ENCODE measurements at regions not wholly inside any gene's neighbourhood (a gene's known extent, or its start where the extent isn't known, plus 50 kb on each side); places are given as distances from the start of the nearest gene placed in this dataset.

GRCh38 chr21:38743772-38744529, 61.8 kb upstream of the ETS2 start:
- DNase-seq = no peak

GRCh38 chr21:38744861-38745260, 60.9 kb upstream of the ETS2 start:
- DNase-seq = no peak

GRCh38 chr21:38747810-38748209, 57.9 kb upstream of the ETS2 start:
- no peak for DNase-seq

GRCh38 chr21:38751379-38752050, 54.2 kb upstream of the ETS2 start:
- peak; percentile 68 for DNase-seq

- no peak for DNase-seq
Observed at GRCh38 chr21:38752051-38752505, 53.7 kb upstream of the ETS2 start.

- DNase-seq = peak; percentile 36
Observed at GRCh38 chr21:38753114-38753513, 52.6 kb upstream of the ETS2 start.

GRCh38 chr21:38753557-38753971, 52.2 kb upstream of the ETS2 start:
- peak; percentile 27 for DNase-seq

Measured in right hindlimb (tissue), 1 donor.